ENCODE measurements at regions not wholly inside any gene's neighbourhood (a gene's known extent, or its start where the extent isn't known, plus 50 kb on each side); places are given as distances from the start of the nearest gene placed in this dataset.

- no peak for DNase-seq (ENCODE audit: extremely low spot score, unreplicated experiment)
- Mint-ChIP-seq H3K36me3 (no peaks in the 10 kb centered on the region), H3K4me1 (ENCODE audit: unreplicated experiment) (peaks cover 51% of the 10 kb centered on the region), H3K27me3 (no peaks in the 10 kb centered on the region), H3K9me3 (no peaks in the 10 kb centered on the region), H3K4me3 (no peak overlapping the region), H3K27ac (peak overlapping the region; percentile 26)
- no peak for TF ChIP-seq CTCF (conservative IDR thresholded peaks at IDR 0.05)
These were observed 69.9 kb upstream of the DLG1 start for GRCh38 chr3:197368330-197368729.

DNA sequence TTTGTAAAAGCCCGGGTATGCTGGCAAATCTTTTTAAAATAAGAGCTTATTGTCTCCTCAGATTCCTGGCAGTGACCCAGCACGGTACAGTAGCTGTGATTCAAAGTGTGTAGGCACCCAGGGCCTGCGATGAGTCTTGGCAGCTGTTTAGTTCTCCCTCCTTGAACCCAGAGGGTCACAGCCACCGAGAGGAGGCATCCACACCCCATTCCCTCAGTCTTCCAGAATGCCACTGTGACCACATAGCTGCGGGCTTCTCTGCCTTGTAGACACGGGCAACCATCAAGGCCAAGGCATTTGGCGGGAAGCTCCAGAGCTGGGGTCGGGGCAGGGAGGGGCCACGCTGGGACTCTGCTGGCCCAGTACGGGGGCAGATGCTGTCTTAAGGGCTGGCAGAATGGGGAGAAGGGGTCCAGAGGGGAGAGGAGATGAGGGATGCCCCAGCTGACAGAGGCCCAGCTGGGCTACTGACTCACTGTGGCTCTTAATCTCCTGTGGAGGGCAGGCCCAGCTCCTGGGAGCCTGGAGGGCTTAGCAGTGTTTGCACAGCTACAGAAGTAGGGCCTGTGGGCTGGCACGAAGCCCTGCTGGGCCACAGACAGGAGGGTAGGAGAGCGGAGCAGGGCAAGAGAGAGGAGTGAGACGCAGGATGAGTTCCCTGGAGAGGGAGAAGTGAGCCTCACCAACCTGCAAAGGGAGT is 68.8 kb upstream of the DLG1 start:
- no peaks in the 10 kb centered on the region for H3K9me3 Mint-ChIP-seq
- no peaks in the 10 kb centered on the region for H3K36me3 Mint-ChIP-seq
- H3K4me1 Mint-ChIP-seq (ENCODE audit: unreplicated experiment) = peaks cover 44% of the 10 kb centered on the region
- TF ChIP-seq CTCF (conservative IDR thresholded peaks at IDR 0.05) = no peak
- no peak overlapping the region for H3K27ac Mint-ChIP-seq
- no peak for DNase-seq (ENCODE audit: extremely low spot score, unreplicated experiment)
- H3K4me3 Mint-ChIP-seq = no peak overlapping the region
- no peaks in the 10 kb centered on the region for H3K27me3 Mint-ChIP-seq

- TF ChIP-seq CTCF (conservative IDR thresholded peaks at IDR 0.05) = no peak
- H3K4me3 Mint-ChIP-seq = no peak overlapping the region
- H3K4me1 Mint-ChIP-seq (ENCODE audit: unreplicated experiment) = peaks cover 36% of the 10 kb centered on the region
- no peak for DNase-seq (ENCODE audit: extremely low spot score, unreplicated experiment)
- H3K9me3 Mint-ChIP-seq = no peaks in the 10 kb centered on the region
- H3K27ac Mint-ChIP-seq = no peak overlapping the region
- no peaks in the 10 kb centered on the region for H3K36me3 Mint-ChIP-seq
- H3K27me3 Mint-ChIP-seq = no peaks in the 10 kb centered on the region
These were observed 68.1 kb upstream of the DLG1 start for GRCh38 chr3:197366301-197367044.

- DNase-seq (ENCODE audit: extremely low spot score, unreplicated experiment) = no peak
- Mint-ChIP-seq H3K27ac (no peak overlapping the region), H3K4me3 (no peak overlapping the region), H3K27me3 (no peaks in the 10 kb centered on the region), H3K4me1 (ENCODE audit: unreplicated experiment) (peaks cover 32% of the 10 kb centered on the region), H3K9me3 (no peaks in the 10 kb centered on the region), H3K36me3 (peaks cover 3% of the 10 kb centered on the region)
- TF ChIP-seq CTCF (conservative IDR thresholded peaks at IDR 0.05) = no peak
These were observed 67.2 kb upstream of the DLG1 start for GRCh38 chr3:197365586-197365985.

DNA sequence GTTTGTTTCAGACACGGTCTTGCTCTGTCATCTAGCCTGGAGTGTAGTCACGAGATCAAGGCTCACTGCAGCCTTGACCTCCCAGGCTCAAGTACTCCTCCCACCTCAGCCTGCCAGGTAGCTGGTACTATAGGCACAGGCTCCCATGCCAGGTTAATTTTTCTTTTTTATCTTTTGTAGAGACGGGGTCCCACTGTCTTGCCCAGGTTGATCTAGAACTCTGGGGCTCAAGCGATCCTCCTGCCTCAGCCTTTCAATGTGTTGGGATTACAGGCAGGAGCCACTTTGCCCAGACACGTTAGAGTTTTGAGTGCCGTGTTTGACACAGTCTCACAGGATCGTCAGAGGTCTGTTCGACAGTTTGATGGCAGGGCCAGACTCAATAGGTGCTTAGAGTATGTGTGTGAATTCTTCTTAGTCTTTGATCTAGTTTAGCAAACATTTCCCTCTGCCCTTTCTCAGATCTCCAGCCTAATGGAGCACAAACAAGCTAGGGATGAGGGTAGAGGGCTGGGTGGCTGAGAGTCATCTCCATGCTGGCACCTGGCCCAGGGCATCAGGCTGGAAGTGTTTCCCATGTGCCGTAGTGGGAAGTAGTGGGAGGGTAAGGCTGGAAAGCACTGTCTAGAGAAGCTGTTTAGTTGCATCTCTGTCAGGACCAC is 66.1 kb upstream of the DLG1 start:
- H3K36me3 Mint-ChIP-seq = peaks cover 7% of the 10 kb centered on the region
- no peak for TF ChIP-seq CTCF (conservative IDR thresholded peaks at IDR 0.05)
- H3K9me3 Mint-ChIP-seq = peaks cover 6% of the 10 kb centered on the region
- no peaks in the 10 kb centered on the region for H3K27me3 Mint-ChIP-seq
- no peak for DNase-seq (ENCODE audit: extremely low spot score, unreplicated experiment)
- peaks cover 25% of the 10 kb centered on the region for H3K4me1 Mint-ChIP-seq (ENCODE audit: unreplicated experiment)
- no peak overlapping the region for H3K4me3 Mint-ChIP-seq
- no peak overlapping the region for H3K27ac Mint-ChIP-seq
